Endothelial cell of umbilical vein (primary cell): ENCODE measurements at regions not wholly inside any gene's neighbourhood (a gene's known extent, or its start where the extent isn't known, plus 50 kb on each side); places are given as distances from the start of the nearest gene placed in this dataset.

Experiments used
- BruUV-seq: library from RNA; stranded (reverse); fragments of 400-500 nt; replicated peaks from 2 replicates; lab custom pipeline; 2021; lab: Mats Ljungman, UMichigan
- CTCF ChIA-PET: fragments of 300-600, 350-600 bp; sonication (Branson Sonifier 250); formaldehyde crosslinking; loops from one replicate; lab custom pipeline; 2021; ENCODE audit warnings: antibody characterized with exemption, inconsistent platforms; lab: Charles Lee
- POLR2A ChIA-PET: fragments of 300-600, 350-600 bp; sonication (Branson Sonifier 250); formaldehyde crosslinking; loops from one replicate; lab custom pipeline; 2021; ENCODE audit warnings: antibody characterized with exemption, inconsistent platforms; lab: Charles Lee
- DNase-seq: peaks from one replicate; pipeline ENCODE4 v3.0.0-alpha.2; 2011; ENCODE audit warnings: low read depth, low spot score
- FAIRE-seq: peaks from 2 replicates; lab custom pipeline; 2011; peaks lifted over from hg19 to GRCh38; lab: Jason Lieb, UNC
- H2AFZ ChIP-seq: 2 replicates; pipeline ENCODE4 v1.6.0; 2012; ENCODE audit warnings: low read depth, low read length, control low read depth, inconsistent platforms
- H3K27ac ChIP-seq: 2 replicates; pipeline ENCODE4 v1.5.1; 2011; ENCODE audit warnings: low read depth, mild to moderate bottlenecking, control low read depth, low read length, moderate library complexity; ENCODE audit not compliant: insufficient read depth
- H3K27me3 ChIP-seq, 2 experiments: 2 replicates each; pipeline versions ENCODE4 v1.6.0 to v1.6.1; 2011; ENCODE audit warnings: low read length in 2 of 2, mixed read lengths in 1 of 2; ENCODE audit not compliant: control insufficient read depth in 2 of 2, insufficient read depth in 2 of 2
- H3K36me3 ChIP-seq, 2 experiments: 2 replicates in 1 of 2; 3 replicates in 1 of 2; pipeline ENCODE4 v1.5.1; 2011; ENCODE audit warnings: low read length in 2 of 2, mild to moderate bottlenecking in 1 of 2, moderate library complexity in 1 of 2; ENCODE audit not compliant: control insufficient read depth in 2 of 2, insufficient read depth in 2 of 2; ENCODE audit errors: extremely low read depth in 1 of 2
- H3K4me1 ChIP-seq: 3 replicates; pipeline ENCODE4 v1.5.1; 2011; ENCODE audit warnings: mild to moderate bottlenecking, low read length; ENCODE audit not compliant: control insufficient read depth, insufficient read depth; ENCODE audit errors: extremely low read depth
- H3K4me2 ChIP-seq: 2 replicates; pipeline ENCODE4 v1.6.1; 2011; ENCODE audit warnings: low read length, control low read depth, mixed read lengths; ENCODE audit not compliant: insufficient read depth
- H3K4me3 ChIP-seq, 3 experiments: fragments of 200-600 bp in 1 of 3; sonication (generic), shearing (Covaris generic) in 1 of 3; replicated peaks in 1 of 3; 2 replicates each; pipeline ENCODE4 v1.5.1; 2011 to 2016; ENCODE audit warnings: control low read depth in 3 of 3, low read length in 3 of 3, mild to moderate bottlenecking in 2 of 3, inconsistent platforms in 1 of 3, low read depth in 1 of 3, moderate library complexity in 1 of 3; ENCODE audit not compliant: insufficient read depth in 1 of 3
- H3K79me2 ChIP-seq: 2 replicates; pipeline ENCODE4 v1.6.0; 2012; ENCODE audit warnings: low read length, inconsistent platforms; ENCODE audit not compliant: control insufficient read depth, insufficient read depth
- H3K9ac ChIP-seq: replicated peaks from 2 replicates; pipeline ENCODE3; 2011; ENCODE audit warnings: low read length, control low read depth; ENCODE audit not compliant: insufficient read depth; ENCODE audit errors: extremely low read depth
- H3K9me1 ChIP-seq: replicated peaks from 3 replicates; pipeline ENCODE4 v1.6.0; 2011; ENCODE audit warnings: mild to moderate bottlenecking, low read length; ENCODE audit not compliant: control insufficient read depth, insufficient read depth; ENCODE audit errors: extremely low read depth
- H3K9me3 ChIP-seq: replicated peaks from 2 replicates; pipeline ENCODE4 v1.5.1; 2012; ENCODE audit warnings: low read length, inconsistent platforms; ENCODE audit not compliant: control insufficient read depth, insufficient read depth
- H4K20me1 ChIP-seq: replicated peaks from 2 replicates; pipeline ENCODE3; 2011; ENCODE audit warnings: mild to moderate bottlenecking, low read length; ENCODE audit not compliant: control insufficient read depth, insufficient read depth; ENCODE audit errors: extremely low read depth
- CTCF ChIP-seq, 2 donors: IDR thresholded peaks; 1 replicate in 1 of 2; 2 replicates in 1 of 2; pipeline ENCODE4 v1.5.1; 2011; ENCODE audit warnings: low read length in 2 of 2, mild to moderate bottlenecking in 2 of 2, moderate library complexity in 2 of 2, control low read depth in 1 of 2, inconsistent platforms in 1 of 2, low read depth in 1 of 2; ENCODE audit not compliant: insufficient read depth in 1 of 2; ENCODE audit errors: extremely low read depth in 1 of 2
- JUN ChIP-seq: IDR thresholded peaks from 2 replicates; pipeline ENCODE4 v1.6.1; 2011; ENCODE audit warnings: borderline replicate concordance, low read depth; ENCODE audit not compliant: insufficient read length, insufficient read depth
- dilution Hi-C: fragments of 300-500 bp; cut with MboI; formaldehyde crosslinking; loops from one replicate; pipeline ENCODE4 v1.15.0; 2019; ENCODE audit warnings: low sequenced_read_pairs; ENCODE audit not compliant: extremely low pct_ligation_motif_present
- intact Hi-C: fragments of 100-400 bp; cut with micrococcal nuclease; formaldehyde crosslinking; loops from one replicate; pipeline ENCODE4 v1.10.0; 2022

GRCh38 chr10:81820418-81820817 is 54.6 kb upstream of the NRG3 start:
- Histone ChIP-seq H3K27me3 (no peaks in the 10 kb centered on the region), H3K9me1 (no peaks in the 10 kb centered on the region), H3K4me1 (no peaks in the 10 kb centered on the region), H3K9ac (no peak overlapping the region), H2AFZ (no peak overlapping the region), H4K20me1 (no peaks in the 10 kb centered on the region), H3K79me2 (no peaks in the 10 kb centered on the region), H3K27ac (no peak overlapping the region), H3K4me3 (no peak overlapping the region), H3K36me3 (no peaks in the 10 kb centered on the region), H3K4me2 (no peak overlapping the region), H3K9me3 (no peaks in the 10 kb centered on the region)
- FAIRE-seq (no peak), DNase-seq (peak; percentile 7)
- ChIA-PET CTCF (interaction anchor here (0.7 to 1.8 kb wide), 3 partner anchors 11 to 1156 kb away, joined by 3 to 4 read pairs (median 4); no protein-coding TSS in a partner anchor), POLR2A (no interaction called here)
- TF ChIP-seq JUN = no peak
- peak in 1 of 2 donors; percentile 28 for TF ChIP-seq CTCF (IDR thresholded peaks at IDR 0.05; ENCODE audit: extremely low read depth in 1 of 2, insufficient read depth in 1 of 2, low read depth in 1 of 2, low read length in 2 of 2)
- dilution Hi-C loops = no loop called here
- intact Hi-C loops = no loop called here
- BruUV-seq = no TSS peak
